Calu3 (cell line): ENCODE measurements at regions not wholly inside any gene's neighbourhood (a gene's known extent, or its start where the extent isn't known, plus 50 kb on each side); places are given as distances from the start of the nearest gene placed in this dataset.

Source experiments
- BruUV-seq: library from RNA; stranded (reverse); fragments of 400-500 nt; replicated peaks from 2 replicates; lab custom pipeline; 2021; lab: Mats Ljungman, UMichigan
- CTCF ChIA-PET: fragments of 300-600 bp; sonication (Branson Sonifier 250); formaldehyde crosslinking; loops from one replicate; lab custom pipeline; 2022; ENCODE audit warnings: antibody characterized with exemption; lab: Charles Lee
- DNase-seq: peaks from one replicate; pipeline ENCODE4 v3.0.0; 2022
- H3K27ac Mint-ChIP-seq: one replicate; pipeline ENCODE4 v1.8.0; 2022; ENCODE audit warnings: mixed read lengths; ENCODE audit not compliant: unreplicated experiment
- H3K27me3 Mint-ChIP-seq: one replicate; pipeline ENCODE4 v1.8.0; 2022; ENCODE audit warnings: mixed read lengths; ENCODE audit not compliant: unreplicated experiment
- H3K36me3 Mint-ChIP-seq: one replicate; pipeline ENCODE4 v1.8.0; 2022; ENCODE audit warnings: mild to moderate bottlenecking, moderate library complexity, mixed read lengths; ENCODE audit not compliant: insufficient read depth, unreplicated experiment
- H3K4me1 Mint-ChIP-seq: one replicate; pipeline ENCODE4 v1.8.0; 2022; ENCODE audit warnings: mild to moderate bottlenecking, low read depth, mixed read lengths; ENCODE audit not compliant: unreplicated experiment
- H3K4me3 Mint-ChIP-seq: one replicate; pipeline ENCODE4 v1.8.0; 2022; ENCODE audit warnings: mild to moderate bottlenecking, low read depth, moderate library complexity, mixed read lengths; ENCODE audit not compliant: unreplicated experiment
- H3K9me3 Mint-ChIP-seq: one replicate; pipeline ENCODE4 v1.8.0; 2022; ENCODE audit warnings: low read depth, mixed read lengths; ENCODE audit not compliant: unreplicated experiment
- intact Hi-C: fragments of 100-400 bp; cut with micrococcal nuclease; formaldehyde crosslinking; loops from one replicate; pipeline ENCODE4 v1.10.0; 2022; ENCODE audit not compliant: unreplicated experiment
- TF ChIP-seq, protein P1 (sequence below): fragments of 200-600 bp; IDR thresholded peaks from one replicate; pipeline ENCODE4 v1.8.0; 2022; ENCODE audit warnings: antibody characterized with exemption; ENCODE audit not compliant: unreplicated experiment

DNA sequence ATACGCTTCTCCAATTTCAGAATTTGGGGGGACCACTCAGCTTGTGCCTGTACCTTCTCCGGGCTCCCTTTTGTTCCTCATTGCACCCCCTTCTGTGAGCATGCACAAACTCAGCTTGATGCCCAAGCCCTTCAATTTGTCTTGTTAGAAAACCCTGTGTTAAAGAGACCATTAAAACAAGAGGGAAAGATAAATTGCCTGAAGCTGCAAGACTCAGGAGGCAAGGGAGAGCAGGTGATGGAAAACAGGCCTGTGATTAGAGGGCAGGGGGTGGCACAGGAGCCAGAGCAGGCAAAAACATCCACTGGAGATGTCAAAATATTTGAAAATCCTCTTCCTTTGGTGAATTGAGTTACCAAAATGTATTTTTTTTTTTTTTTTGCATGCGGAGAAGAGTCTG, 121.7 kb downstream of the MIAT start:
- Mint-ChIP-seq H3K4me1 (peaks cover 6% of the 10 kb centered on the region), H3K4me3 (no peak overlapping the region), H3K27me3 (peaks cover 31% of the 10 kb centered on the region), H3K27ac (no peak overlapping the region), H3K36me3 (no peaks in the 10 kb centered on the region), H3K9me3 (no peaks in the 10 kb centered on the region)
- CTCF ChIA-PET = no interaction called here
- TF ChIP-seq, protein P1, sequence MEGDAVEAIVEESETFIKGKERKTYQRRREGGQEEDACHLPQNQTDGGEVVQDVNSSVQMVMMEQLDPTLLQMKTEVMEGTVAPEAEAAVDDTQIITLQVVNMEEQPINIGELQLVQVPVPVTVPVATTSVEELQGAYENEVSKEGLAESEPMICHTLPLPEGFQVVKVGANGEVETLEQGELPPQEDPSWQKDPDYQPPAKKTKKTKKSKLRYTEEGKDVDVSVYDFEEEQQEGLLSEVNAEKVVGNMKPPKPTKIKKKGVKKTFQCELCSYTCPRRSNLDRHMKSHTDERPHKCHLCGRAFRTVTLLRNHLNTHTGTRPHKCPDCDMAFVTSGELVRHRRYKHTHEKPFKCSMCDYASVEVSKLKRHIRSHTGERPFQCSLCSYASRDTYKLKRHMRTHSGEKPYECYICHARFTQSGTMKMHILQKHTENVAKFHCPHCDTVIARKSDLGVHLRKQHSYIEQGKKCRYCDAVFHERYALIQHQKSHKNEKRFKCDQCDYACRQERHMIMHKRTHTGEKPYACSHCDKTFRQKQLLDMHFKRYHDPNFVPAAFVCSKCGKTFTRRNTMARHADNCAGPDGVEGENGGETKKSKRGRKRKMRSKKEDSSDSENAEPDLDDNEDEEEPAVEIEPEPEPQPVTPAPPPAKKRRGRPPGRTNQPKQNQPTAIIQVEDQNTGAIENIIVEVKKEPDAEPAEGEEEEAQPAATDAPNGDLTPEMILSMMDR = no peak
- intact Hi-C loops = no loop called here
- no TSS peak for BruUV-seq
- no peak for DNase-seq

DNA sequence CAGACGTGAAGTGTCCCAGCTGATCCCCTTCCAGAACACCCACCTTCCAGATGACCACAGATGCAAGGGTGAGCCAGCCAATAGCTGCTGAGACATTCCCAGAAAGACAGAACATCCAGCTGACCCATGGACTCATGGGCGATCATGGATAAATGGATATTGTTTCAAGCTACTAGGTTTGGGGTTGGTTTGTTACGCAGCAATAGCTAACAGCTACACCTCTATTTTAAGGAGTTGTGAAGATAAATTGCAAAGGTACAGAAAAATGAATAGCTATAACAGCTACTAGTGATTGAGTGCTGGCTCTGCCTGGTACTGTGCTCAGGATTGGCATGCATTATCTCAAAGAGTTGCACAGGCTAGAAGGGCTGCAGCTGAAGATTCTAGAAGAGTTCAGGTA, 122.5 kb downstream of the MIAT start:
- Mint-ChIP-seq H3K27ac (no peak overlapping the region), H3K27me3 (peaks cover 31% of the 10 kb centered on the region), H3K4me3 (no peak overlapping the region), H3K9me3 (no peaks in the 10 kb centered on the region), H3K36me3 (no peaks in the 10 kb centered on the region), H3K4me1 (peaks cover 8% of the 10 kb centered on the region)
- intact Hi-C loops = no loop called here
- DNase-seq = no peak
- TF ChIP-seq, protein P1 = no peak
- BruUV-seq = no TSS peak
- CTCF ChIA-PET = no interaction called here

DNA sequence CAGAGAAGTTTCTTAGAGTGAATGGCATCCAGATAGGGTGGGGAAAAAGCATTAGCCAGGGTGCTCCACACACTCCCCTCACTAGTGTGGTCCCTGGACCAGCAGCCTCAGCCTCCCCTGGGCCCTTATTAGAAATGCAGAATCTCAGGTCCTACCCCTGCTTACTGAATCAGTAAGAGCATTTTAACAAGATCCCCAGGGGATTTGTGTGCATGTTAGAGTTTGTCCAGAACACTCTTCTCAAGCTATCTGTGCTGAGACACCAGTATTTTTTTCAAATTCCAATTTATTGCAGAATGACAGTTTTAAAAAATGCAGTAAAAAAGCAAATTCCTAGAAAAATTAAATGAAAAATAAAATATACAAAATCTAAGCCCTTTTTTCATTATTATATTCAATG, 123.1 kb downstream of the MIAT start:
- DNase-seq = no peak
- H3K27ac Mint-ChIP-seq = no peak overlapping the region
- CTCF ChIA-PET = no interaction called here
- peaks cover 8% of the 10 kb centered on the region for H3K4me1 Mint-ChIP-seq
- TF ChIP-seq, protein P1 = no peak
- H3K36me3 Mint-ChIP-seq = no peaks in the 10 kb centered on the region
- H3K4me3 Mint-ChIP-seq = no peak overlapping the region
- no peaks in the 10 kb centered on the region for H3K9me3 Mint-ChIP-seq
- H3K27me3 Mint-ChIP-seq = peaks cover 31% of the 10 kb centered on the region
- BruUV-seq = no TSS peak
- intact Hi-C loops = no loop called here

DNA sequence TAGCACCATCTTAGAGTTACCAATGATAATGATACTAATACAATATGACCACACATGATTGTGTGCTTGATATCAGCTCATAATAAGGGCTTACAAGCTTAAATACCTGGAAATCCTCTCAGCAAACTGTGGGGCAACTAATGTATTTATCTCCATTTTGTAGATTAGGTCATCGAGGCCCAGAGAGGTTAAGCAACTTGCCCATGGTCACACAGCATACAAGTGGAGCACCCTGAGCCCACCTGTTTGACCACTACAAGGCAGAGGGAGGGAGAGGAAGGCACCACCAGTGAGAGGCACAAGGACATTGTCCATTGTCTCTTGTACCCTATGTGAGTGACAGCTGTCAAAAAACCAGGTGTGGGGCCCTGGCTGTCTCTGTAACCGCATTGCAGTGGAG, 123.7 kb downstream of the MIAT start:
- no peak for DNase-seq

More for the DNA sequence above, 123.7 kb downstream of the MIAT start:
- no TSS peak for BruUV-seq
- Mint-ChIP-seq H3K27me3 (peaks cover 30% of the 10 kb centered on the region), H3K9me3 (no peaks in the 10 kb centered on the region), H3K4me3 (no peak overlapping the region), H3K27ac (no peak overlapping the region), H3K4me1 (peaks cover 8% of the 10 kb centered on the region), H3K36me3 (no peaks in the 10 kb centered on the region)
- intact Hi-C loops = no loop called here
- CTCF ChIA-PET = no interaction called here
- TF ChIP-seq, protein P1 = no peak
